GM12878 (cell line): ENCODE measurements at regions not wholly inside any gene's neighbourhood (a gene's known extent, or its start where the extent isn't known, plus 50 kb on each side); places are given as distances from the start of the nearest gene placed in this dataset.

Source experiments
- CTCF ChIP-seq, 3 experiments: IDR thresholded peaks in 2 of 3; conservative IDR thresholded peaks in 1 of 3; 2 replicates each; pipeline ENCODE4 v1.5.1; 2011; ENCODE audit warnings: low read depth in 3 of 3, low read length in 3 of 3, mild to moderate bottlenecking in 3 of 3, control low read depth in 2 of 3, moderate library complexity in 2 of 3, inconsistent platforms in 1 of 3, mixed read lengths in 1 of 3; ENCODE audit not compliant: control insufficient read depth in 2 of 3, insufficient read depth in 1 of 3; ENCODE audit errors: extremely low read depth in 1 of 3
- EZH2 ChIP-seq: IDR thresholded peaks from 2 replicates; pipeline ENCODE4 v1.6.1; 2012; ENCODE audit warnings: low read depth, mild to moderate bottlenecking, control low read depth, inconsistent platforms, low read length, borderline replicate concordance; ENCODE audit not compliant: control insufficient read depth
- MXI1 ChIP-seq: fragments of 150-350 bp; IDR thresholded peaks from 2 replicates; pipeline ENCODE4 v1.6.1; 2011; ENCODE audit warnings: low read depth, mild to moderate bottlenecking, inconsistent platforms, low read length, improper control_type of control experiment
- POLR2A ChIP-seq: IDR thresholded peaks from 2 replicates; pipeline ENCODE4 v1.6.1; 2011; ENCODE audit warnings: low read depth, mild to moderate bottlenecking, low read length
- POLR2AphosphoS5 ChIP-seq: IDR thresholded peaks from 2 replicates; pipeline ENCODE4 v1.6.1; 2011; ENCODE audit warnings: mild to moderate bottlenecking, low read length, inconsistent platforms
- SIN3A ChIP-seq: IDR thresholded peaks from 2 replicates; pipeline ENCODE4 v1.6.1; 2012; ENCODE audit warnings: low read depth, low read length, improper control_type of control experiment
- SREBF1 ChIP-seq: IDR thresholded peaks from 2 replicates; pipeline ENCODE4 v1.6.1; 2012; ENCODE audit warnings: mild to moderate bottlenecking, low read length
- STAT3 ChIP-seq: IDR thresholded peaks from 2 replicates; pipeline ENCODE4 v1.6.1; 2011; ENCODE audit warnings: low read depth, low read length, improper control_type of control experiment
- TCF7 ChIP-seq: IDR thresholded peaks from 2 replicates; pipeline ENCODE4 v1.6.1; 2014; ENCODE audit warnings: antibody characterized with exemption, borderline replicate concordance
- ZNF622 ChIP-seq: fragments of 450-650 bp; IDR thresholded peaks from 2 replicates; pipeline ENCODE4 v1.6.1; 2017; ENCODE audit warnings: mild to moderate bottlenecking, inconsistent platforms

GRCh38 chr20:39857835-39858234, 831.2 kb downstream of the MAFB start:
- TF ChIP-seq STAT3 (no peak), CTCF (IDR thresholded peaks at IDR 0.05 in 2 of 3, conservative IDR thresholded peaks at IDR 0.05 in 1 of 3; ENCODE audit: control insufficient read depth in 2 of 3, extremely low read depth in 1 of 3, insufficient read depth in 1 of 3, low read depth in 3 of 3, low read length in 3 of 3) (no peak), POLR2A (no peak), SREBF1 (no peak), ZNF622 (no peak), MXI1 (no peak), EZH2 (no peak), SIN3A (no peak), TCF7 (no peak), POLR2AphosphoS5 (no peak)
